ENCODE measurements at regions not wholly inside any gene's neighbourhood (a gene's known extent, or its start where the extent isn't known, plus 50 kb on each side); places are given as distances from the start of the nearest gene placed in this dataset.

DNA sequence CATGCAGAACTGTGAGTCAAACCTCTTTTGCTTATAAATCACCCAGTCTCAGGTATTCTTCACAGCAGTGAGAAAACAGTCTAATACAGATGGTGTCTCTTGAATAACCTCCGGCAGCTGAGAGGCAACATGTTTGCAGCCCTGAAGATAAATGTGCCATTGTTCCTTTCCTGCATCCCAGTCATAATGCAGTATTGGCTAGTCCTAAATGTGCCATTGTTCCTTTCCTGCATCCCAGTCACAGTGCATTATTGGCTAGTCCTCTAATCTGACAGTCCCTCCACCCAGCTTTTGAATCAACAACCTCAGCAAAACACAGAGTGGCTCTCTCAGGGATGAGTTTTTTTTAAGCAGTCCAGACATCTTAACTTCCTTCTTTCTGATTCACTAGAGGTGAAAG, 550.7 kb downstream of the RIT2 start:
- TF ChIP-seq POLR2A (IDR thresholded peaks at IDR 0.05), result no peak
- TF ChIP-seq, protein P1, sequence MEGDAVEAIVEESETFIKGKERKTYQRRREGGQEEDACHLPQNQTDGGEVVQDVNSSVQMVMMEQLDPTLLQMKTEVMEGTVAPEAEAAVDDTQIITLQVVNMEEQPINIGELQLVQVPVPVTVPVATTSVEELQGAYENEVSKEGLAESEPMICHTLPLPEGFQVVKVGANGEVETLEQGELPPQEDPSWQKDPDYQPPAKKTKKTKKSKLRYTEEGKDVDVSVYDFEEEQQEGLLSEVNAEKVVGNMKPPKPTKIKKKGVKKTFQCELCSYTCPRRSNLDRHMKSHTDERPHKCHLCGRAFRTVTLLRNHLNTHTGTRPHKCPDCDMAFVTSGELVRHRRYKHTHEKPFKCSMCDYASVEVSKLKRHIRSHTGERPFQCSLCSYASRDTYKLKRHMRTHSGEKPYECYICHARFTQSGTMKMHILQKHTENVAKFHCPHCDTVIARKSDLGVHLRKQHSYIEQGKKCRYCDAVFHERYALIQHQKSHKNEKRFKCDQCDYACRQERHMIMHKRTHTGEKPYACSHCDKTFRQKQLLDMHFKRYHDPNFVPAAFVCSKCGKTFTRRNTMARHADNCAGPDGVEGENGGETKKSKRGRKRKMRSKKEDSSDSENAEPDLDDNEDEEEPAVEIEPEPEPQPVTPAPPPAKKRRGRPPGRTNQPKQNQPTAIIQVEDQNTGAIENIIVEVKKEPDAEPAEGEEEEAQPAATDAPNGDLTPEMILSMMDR (IDR thresholded peaks at IDR 0.05), result no peak

All from testis (tissue), 2 donors.